SU-DHL-6 (cell line): ENCODE measurements at regions not wholly inside any gene's neighbourhood (a gene's known extent, or its start where the extent isn't known, plus 50 kb on each side); places are given as distances from the start of the nearest gene placed in this dataset.

Experiments
- H2AFZ ChIP-seq: fragments of 200-600 bp; sonication (generic); 2 replicates; pipeline ENCODE4 v1.6.1; 2014; ENCODE audit warnings: low read depth, mild to moderate bottlenecking, moderate library complexity, mixed read lengths, antibody characterized with exemption, low read length; ENCODE audit not compliant: severe bottlenecking
- H3F3A ChIP-seq: fragments of 200-600 bp; shearing (Covaris generic); 2 replicates; pipeline ENCODE4 v1.6.0; 2016; ENCODE audit warnings: antibody characterized with exemption, mild to moderate bottlenecking; ENCODE audit not compliant: insufficient read depth
- H3K27ac ChIP-seq: fragments of 200-600 bp; sonication (generic); 2 replicates; pipeline ENCODE4 v1.5.1; 2016; ENCODE audit warnings: low read depth, mild to moderate bottlenecking, low read length, moderate library complexity, mixed read lengths
- H3K27me3 ChIP-seq: fragments of 200-600 bp; sonication (generic), shearing (Covaris generic); 2 replicates; pipeline ENCODE4 v1.6.0; 2014; ENCODE audit warnings: mild to moderate bottlenecking, low read length
- H3K36me3 ChIP-seq: fragments of 200-600 bp; sonication (generic); 2 replicates; pipeline ENCODE4 v1.6.1; 2014; ENCODE audit warnings: mild to moderate bottlenecking, low read length, mixed read lengths
- H3K4me2 ChIP-seq: fragments of 300-600, 200-600 bp; shearing (Covaris generic), sonication (generic); 2 replicates; pipeline ENCODE4 v1.6.0; 2014; ENCODE audit warnings: low read length, low read depth, mild to moderate bottlenecking; ENCODE audit not compliant: poor library complexity, severe bottlenecking
- H3K4me3 ChIP-seq: fragments of 200-600 bp; sonication (generic); 2 replicates; pipeline ENCODE4 v1.5.1; 2014; ENCODE audit warnings: antibody characterized with exemption, low read length, mild to moderate bottlenecking, mixed read lengths; ENCODE audit not compliant: insufficient read depth, poor library complexity, severe bottlenecking
- H3K79me2 ChIP-seq: fragments of 200-600 bp; sonication (generic); 2 replicates; pipeline ENCODE4 v1.6.1; 2014; ENCODE audit warnings: mild to moderate bottlenecking, low read length, moderate library complexity; ENCODE audit not compliant: insufficient read depth
- H3K9ac ChIP-seq: fragments of 200-600 bp; sonication (generic); 2 replicates; pipeline ENCODE4 v1.7.0; 2014; ENCODE audit warnings: mild to moderate bottlenecking, low read length
- H3K9me2 ChIP-seq: fragments of 200-600 bp; sonication (generic); replicated peaks from 2 replicates; pipeline ENCODE4 v1.6.1; 2014; ENCODE audit warnings: low read length; ENCODE audit not compliant: insufficient read depth
- H3K9me3 ChIP-seq: fragments of 200-600 bp; sonication (generic); 2 replicates; pipeline ENCODE4 v1.6.1; 2014; ENCODE audit warnings: low read length, mixed read lengths; ENCODE audit not compliant: insufficient read depth
- H4K20me1 ChIP-seq: fragments of 200-600 bp; sonication (generic); 2 replicates; pipeline ENCODE4 v1.6.1; 2014; ENCODE audit warnings: low read depth, mild to moderate bottlenecking, antibody characterized with exemption, low read length, moderate library complexity, mixed read lengths
- EZH2phosphoT487 ChIP-seq: fragments of 200-600 bp; sonication (generic), shearing (Covaris generic); conservative IDR thresholded peaks from 2 replicates; pipeline ENCODE4 v1.6.1; 2018; ENCODE audit warnings: mild to moderate bottlenecking, antibody characterized with exemption, low read length, moderate library complexity, mixed read lengths
- TF ChIP-seq, protein P1 (sequence below): fragments of 200-600 bp; sonication (generic); IDR thresholded peaks from one replicate; pipeline ENCODE4 v1.5.1; 2017; ENCODE audit warnings: antibody characterized with exemption, mild to moderate bottlenecking, low read length, moderate library complexity; ENCODE audit not compliant: insufficient read depth, poor library complexity, severe bottlenecking

DNA sequence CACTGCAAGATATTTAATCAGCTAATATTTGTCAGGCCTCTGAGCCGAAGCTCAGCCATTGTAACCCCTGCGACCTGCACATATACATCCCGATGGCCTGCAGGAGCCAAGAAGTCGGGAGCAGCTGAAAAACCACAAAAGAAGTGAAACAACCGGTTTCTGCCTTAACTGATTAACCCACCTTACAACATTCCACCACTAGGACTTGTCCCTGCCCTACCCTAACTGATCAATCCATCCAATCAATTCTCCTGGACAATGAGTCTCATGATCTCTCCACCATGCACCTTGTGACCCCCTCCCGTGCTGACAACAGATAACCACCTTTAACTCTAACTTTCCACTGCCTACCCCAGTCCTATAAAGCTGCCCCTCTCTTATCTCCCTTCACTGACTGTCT lies 945.4 kb upstream of the GYPC start:
- no peaks in the 10 kb centered on the region for H3K79me2 ChIP-seq
- TF ChIP-seq, protein P1, sequence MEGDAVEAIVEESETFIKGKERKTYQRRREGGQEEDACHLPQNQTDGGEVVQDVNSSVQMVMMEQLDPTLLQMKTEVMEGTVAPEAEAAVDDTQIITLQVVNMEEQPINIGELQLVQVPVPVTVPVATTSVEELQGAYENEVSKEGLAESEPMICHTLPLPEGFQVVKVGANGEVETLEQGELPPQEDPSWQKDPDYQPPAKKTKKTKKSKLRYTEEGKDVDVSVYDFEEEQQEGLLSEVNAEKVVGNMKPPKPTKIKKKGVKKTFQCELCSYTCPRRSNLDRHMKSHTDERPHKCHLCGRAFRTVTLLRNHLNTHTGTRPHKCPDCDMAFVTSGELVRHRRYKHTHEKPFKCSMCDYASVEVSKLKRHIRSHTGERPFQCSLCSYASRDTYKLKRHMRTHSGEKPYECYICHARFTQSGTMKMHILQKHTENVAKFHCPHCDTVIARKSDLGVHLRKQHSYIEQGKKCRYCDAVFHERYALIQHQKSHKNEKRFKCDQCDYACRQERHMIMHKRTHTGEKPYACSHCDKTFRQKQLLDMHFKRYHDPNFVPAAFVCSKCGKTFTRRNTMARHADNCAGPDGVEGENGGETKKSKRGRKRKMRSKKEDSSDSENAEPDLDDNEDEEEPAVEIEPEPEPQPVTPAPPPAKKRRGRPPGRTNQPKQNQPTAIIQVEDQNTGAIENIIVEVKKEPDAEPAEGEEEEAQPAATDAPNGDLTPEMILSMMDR, result no peak
- TF ChIP-seq EZH2phosphoT487, result no peak
- H3K4me2 ChIP-seq, result no peak overlapping the region
- H3K9me3 ChIP-seq, result no peaks in the 10 kb centered on the region
- H3K27ac ChIP-seq, result no peak overlapping the region
- no peaks in the 10 kb centered on the region for H4K20me1 ChIP-seq
- H2AFZ ChIP-seq, result no peak overlapping the region
- no peaks in the 10 kb centered on the region for H3K27me3 ChIP-seq
- H3F3A ChIP-seq, result no peaks in the 10 kb centered on the region
- no peak overlapping the region for H3K4me3 ChIP-seq
- no peaks in the 10 kb centered on the region for H3K36me3 ChIP-seq
- H3K9ac ChIP-seq, result no peak overlapping the region
- H3K9me2 ChIP-seq, result no peaks in the 10 kb centered on the region

DNA sequence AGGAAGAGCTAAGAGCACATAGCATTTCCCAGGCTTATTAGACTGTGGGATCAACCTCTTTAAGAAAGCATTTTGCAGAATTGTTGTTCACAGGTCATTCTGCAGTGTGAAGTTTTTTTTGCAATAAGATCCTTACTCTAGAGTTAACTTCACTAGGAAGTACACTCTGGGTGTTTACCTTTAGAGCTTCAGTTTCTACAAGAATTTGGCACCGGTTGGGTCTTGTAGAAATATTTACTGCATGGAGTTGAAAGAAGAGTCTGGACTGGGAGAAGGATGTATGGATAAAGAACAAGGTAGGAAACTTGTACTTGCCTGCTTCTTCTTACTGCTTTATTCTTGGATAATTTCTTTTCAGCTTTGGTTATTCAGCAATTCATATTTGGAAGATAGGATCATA lies 944.9 kb upstream of the GYPC start:
- Histone ChIP-seq H3K36me3 (no peaks in the 10 kb centered on the region), H2AFZ (no peak overlapping the region), H3K4me2 (no peak overlapping the region), H3K9ac (no peak overlapping the region), H3K27me3 (no peaks in the 10 kb centered on the region), H3F3A (no peaks in the 10 kb centered on the region), H3K9me2 (no peaks in the 10 kb centered on the region), H3K27ac (no peak overlapping the region), H3K79me2 (no peaks in the 10 kb centered on the region), H3K4me3 (no peak overlapping the region), H4K20me1 (no peaks in the 10 kb centered on the region), H3K9me3 (no peaks in the 10 kb centered on the region)
- no peak for TF ChIP-seq EZH2phosphoT487
- TF ChIP-seq, protein P1, result no peak

- no peak for TF ChIP-seq EZH2phosphoT487
- TF ChIP-seq, protein P1, result no peak
- Histone ChIP-seq H3K9me3 (no peaks in the 10 kb centered on the region), H3K9me2 (no peaks in the 10 kb centered on the region), H3K27ac (no peak overlapping the region), H3F3A (no peaks in the 10 kb centered on the region), H2AFZ (no peak overlapping the region), H3K4me3 (no peak overlapping the region), H3K9ac (no peak overlapping the region), H4K20me1 (no peaks in the 10 kb centered on the region), H3K36me3 (no peaks in the 10 kb centered on the region), H3K27me3 (no peaks in the 10 kb centered on the region), H3K4me2 (no peak overlapping the region), H3K79me2 (no peaks in the 10 kb centered on the region)
These were observed 942.4 kb upstream of the GYPC start for GRCh38 chr2:125713533-125713932.
